GM12891 (cell line): ENCODE measurements at regions not wholly inside any gene's neighbourhood (a gene's known extent, or its start where the extent isn't known, plus 50 kb on each side); places are given as distances from the start of the nearest gene placed in this dataset.

Experiments used
- PAX5 ChIP-seq: IDR thresholded peaks from 2 replicates; pipeline ENCODE4 v1.6.1; 2011; ENCODE audit warnings: low read length, moderate library complexity, mild to moderate bottlenecking; ENCODE audit not compliant: insufficient read depth, severe bottlenecking
- POLR2A ChIP-seq: IDR thresholded peaks from 2 replicates; pipeline ENCODE4 v1.6.1; 2011; ENCODE audit warnings: low read depth, low read length, control low read depth
- POLR2AphosphoS5 ChIP-seq: IDR thresholded peaks from 2 replicates; pipeline ENCODE4 v1.6.1; 2011; ENCODE audit warnings: low read depth, low read length, control low read depth
- POU2F2 ChIP-seq: IDR thresholded peaks from 2 replicates; pipeline ENCODE4 v1.6.1; 2011; ENCODE audit warnings: low read depth, mild to moderate bottlenecking, control low read depth, low read length, moderate library complexity

GRCh38 chr9:13383855-13384254 lies 104.4 kb upstream of the MPDZ start:
- no peak for TF ChIP-seq POLR2A
- no peak for TF ChIP-seq PAX5
- TF ChIP-seq POLR2AphosphoS5, result no peak
- no peak for TF ChIP-seq POU2F2
